Brain pericyte (primary cell): ENCODE measurements at regions not wholly inside any gene's neighbourhood (a gene's known extent, or its start where the extent isn't known, plus 50 kb on each side); places are given as distances from the start of the nearest gene placed in this dataset.

Experiments used
- DNase-seq: peaks from one replicate; pipeline ENCODE4 v3.0.0-alpha.2; 2012; ENCODE audit warnings: low read depth, low spot score

DNA sequence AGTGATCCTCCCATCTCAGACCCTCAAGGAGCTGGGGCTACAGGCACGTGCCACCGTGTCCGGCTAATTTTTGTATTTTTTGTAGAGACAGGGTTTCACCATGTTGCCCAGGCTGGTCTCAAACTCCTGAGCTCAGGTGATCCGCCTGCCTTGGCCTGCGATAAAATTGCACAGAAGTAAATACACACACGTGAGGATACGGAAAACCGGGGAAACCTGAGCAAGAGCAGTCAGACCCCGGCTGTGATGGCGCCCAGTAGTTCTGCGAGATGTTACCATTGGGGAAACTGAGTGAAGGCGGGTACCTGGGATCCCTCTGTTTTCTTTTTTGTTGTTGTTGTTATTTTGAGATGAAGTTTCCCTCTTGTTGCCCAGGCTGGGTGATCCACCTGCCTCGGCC, 114.9 kb downstream of the C9orf50 start:
- DNase-seq = no peak

GRCh38 chr9:129505270-129505902, 115.5 kb downstream of the C9orf50 start:
- no peak for DNase-seq

GRCh38 chr9:129504404-129504803, 116.5 kb downstream of the C9orf50 start:
- DNase-seq = no peak

GRCh38 chr9:129501771-129502319, 119.1 kb downstream of the C9orf50 start:
- no peak for DNase-seq

- no peak for DNase-seq
These were observed 119.8 kb downstream of the C9orf50 start for GRCh38 chr9:129500863-129501770.

DNA sequence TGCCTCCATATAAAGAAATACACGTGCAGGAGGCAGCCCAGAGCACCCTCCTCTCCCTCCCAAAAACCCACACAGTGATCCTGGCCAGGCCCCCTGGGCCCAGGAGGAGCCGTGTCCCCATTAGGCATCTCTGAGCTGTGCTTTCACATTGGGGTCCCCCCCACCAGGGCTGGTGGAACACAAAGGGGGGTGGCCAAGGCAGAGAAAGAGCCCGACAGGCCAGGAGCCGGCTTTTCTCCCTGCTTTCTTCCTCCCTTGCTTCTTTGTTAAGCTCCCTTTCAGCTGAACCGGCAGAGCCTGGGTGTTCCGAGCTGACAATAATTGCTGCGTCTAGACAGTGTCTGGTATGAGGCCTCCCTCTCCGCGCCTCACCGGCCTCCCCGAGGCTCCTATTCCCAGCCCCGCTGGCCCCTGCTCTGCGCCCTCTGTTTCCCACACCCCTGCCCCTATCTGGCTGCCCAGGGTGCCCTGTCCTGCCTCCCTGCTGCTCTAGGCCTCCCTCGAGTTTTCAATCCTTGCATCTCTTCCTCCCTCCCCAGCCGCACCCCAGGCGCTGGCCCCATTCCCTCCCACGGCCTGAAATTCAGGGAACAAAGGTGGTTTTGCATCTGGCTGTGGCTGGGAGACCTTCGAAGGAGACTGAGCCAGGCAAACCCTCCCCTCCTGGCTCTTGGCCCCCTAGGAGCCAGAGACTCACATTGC, 120.6 kb downstream of the C9orf50 start:
- no peak for DNase-seq

GRCh38 chr9:129498451-129499384, 122.2 kb downstream of the C9orf50 start:
- no peak for DNase-seq

DNA sequence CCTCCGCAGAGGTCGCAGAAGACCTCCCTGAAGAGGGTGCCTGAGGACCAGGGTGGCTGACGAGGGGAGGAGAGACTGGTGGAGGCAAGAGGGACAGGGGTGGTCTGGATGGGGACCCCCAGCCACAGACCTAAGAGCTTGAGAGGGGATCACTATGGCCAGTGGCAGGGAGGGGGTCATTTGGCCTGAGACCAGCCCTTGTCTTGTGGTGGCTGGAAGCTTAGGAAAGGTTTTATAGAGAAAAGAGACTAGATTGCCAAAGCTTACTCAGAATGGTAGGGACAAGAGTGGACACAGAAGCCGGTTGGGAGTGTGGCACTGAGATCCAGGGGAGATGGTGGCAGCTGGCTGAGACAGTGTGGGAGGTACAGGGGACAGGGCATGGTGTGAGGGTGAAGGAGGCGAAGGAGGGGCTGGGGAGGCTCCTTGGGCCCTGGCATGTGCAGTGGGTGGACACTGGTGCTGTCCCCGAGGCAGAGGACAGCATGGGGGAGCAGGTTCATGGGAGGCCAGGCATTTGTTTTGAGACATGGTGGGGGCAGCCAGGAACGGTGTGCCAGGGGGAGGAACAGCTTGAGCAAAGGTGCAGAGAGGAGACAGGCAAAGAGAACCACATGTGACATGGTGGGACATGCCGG, 123.0 kb downstream of the C9orf50 start:
- no peak for DNase-seq

GRCh38 chr9:129497005-129497812, 123.7 kb downstream of the C9orf50 start:
- no peak for DNase-seq

- peak; percentile 93 for DNase-seq
These were observed 124.4 kb downstream of the C9orf50 start for GRCh38 chr9:129496473-129497004.

- DNase-seq = no peak
These were observed 125.1 kb downstream of the C9orf50 start for GRCh38 chr9:129495620-129496472.

DNA sequence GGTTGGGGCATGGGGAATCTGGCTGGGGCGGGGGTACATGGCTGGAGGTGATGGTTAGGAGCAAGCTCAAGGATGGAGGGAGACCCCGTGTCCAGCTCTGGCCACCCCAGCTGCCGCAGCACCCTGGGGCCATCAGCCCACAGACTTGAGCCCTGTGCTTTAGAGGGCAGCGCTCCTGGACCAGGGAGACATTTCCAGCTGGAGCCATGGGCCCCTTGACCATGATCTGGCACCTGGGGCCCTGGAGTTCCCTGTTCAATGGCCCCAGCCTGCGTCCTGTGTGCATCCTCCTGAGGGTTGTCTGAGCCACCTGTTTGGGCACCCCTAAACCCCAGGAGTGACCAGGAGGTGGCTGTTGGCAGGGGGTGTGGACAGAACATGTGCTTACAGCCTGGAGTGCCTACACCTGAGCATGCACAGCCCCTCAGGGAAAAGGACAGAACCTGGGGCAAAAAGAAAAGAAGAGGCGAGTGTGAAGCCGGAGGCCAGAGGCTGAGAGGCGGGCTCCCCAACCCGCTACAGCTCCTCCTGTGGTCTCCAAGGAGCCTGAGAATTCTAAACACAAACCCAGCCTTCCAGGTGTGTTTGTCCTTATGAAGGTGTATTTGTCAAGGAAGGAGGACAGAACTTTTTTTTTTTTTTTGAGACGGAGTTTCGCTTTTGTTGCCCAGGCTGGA, 126.7 kb downstream of the C9orf50 start:
- no peak for DNase-seq

DNA sequence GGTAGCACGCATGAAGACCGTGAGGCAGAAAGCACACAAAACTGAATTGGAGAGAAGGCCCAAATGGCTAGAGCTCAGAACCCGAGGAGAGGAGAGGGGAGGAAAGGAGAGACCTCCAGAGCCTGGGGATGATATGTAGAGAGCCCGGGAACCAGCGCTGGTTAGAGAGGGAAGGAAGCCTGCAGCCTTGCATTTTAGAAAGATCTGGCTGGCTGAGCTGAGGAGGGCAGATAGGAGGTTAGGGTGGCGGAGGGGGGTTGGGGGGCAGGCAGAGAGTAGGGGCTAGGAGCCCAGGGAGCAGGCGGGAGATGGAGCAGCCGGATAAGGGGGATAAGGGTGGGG, 127.2 kb downstream of the C9orf50 start:
- no peak for DNase-seq

- no peak for DNase-seq
These were observed 127.7 kb downstream of the C9orf50 start for GRCh38 chr9:129493002-129493705.

DNA sequence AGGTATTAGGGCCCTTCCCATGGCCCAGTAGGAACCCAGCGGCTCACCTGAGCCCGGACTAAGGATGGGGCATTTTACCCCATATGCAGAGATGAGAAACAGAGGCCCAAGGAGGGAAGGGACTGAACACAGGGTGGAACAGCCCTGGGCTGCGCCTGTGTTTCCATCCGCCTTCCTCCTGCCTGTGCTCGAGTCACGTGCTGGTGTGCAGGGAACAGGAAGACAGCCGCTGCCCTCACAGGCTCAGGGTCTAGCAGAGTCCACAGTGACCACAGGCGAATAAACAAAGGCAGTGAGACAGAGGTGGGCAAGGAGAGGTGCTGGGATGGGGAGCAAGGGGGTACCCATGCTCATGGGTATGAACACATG, 129.4 kb downstream of the C9orf50 start:
- DNase-seq = no peak

DNA sequence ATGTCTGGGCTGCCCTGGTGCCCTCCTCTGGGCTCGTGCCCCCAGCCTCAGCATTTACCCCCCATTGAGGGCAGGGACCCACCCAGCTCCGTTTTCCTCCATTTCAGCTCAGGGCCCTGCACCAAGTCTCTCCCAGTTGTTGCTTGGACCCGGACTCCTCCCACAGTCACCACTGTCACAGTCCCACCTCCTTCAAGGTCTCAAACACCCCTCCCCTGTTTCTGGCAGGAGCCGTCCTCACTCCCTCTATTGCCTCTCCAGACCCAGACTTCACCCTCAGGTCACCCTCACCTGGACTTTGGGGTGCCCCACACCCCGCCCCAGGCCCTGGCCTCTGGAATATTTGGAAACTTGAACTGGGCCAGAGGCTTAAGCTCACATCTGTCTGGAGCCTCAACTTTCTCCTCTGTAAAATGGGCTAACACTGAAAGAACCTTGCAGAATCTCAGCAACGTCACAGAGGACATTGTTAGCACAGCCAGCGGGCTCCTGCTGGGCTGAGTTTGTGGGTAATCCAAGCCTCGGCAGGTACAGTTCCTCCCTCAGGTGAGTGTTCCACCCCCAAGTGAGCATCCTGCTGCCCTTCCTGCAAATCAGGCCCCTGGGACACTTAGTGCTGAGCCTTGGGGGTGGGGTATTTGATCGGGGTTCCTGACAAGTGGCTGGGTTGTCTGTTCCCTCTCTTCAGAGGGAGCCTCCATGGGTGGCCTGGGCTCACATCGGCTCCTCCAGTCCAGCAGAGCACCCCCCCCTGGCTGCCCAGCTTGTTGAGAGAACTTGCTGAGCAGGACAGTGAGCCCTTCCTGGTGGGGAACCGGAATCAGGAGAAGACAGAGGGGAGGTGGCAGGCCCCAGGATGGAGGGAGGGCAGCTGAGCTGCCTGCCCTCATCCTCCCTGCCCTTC, 130.1 kb downstream of the C9orf50 start:
- no peak for DNase-seq
